Skeletal muscle cell (primary cell): ENCODE measurements at regions not wholly inside any gene's neighbourhood (a gene's known extent, or its start where the extent isn't known, plus 50 kb on each side); places are given as distances from the start of the nearest gene placed in this dataset.
"Not testable (repeated sequence)": the region's sequence is repeated elsewhere in the genome, so short reads cannot be mapped to it uniquely, and the experiment has no call there.

Source experiments
- DNase-seq: peaks from one replicate; pipeline ENCODE4 v3.0.0-alpha.2; 2010; ENCODE audit warnings: low read depth
- H3K4me3 ChIP-seq: 2 replicates; pipeline ENCODE4 v1.5.1; 2011; ENCODE audit warnings: low read depth, mild to moderate bottlenecking, control low read depth, low read length, moderate library complexity

DNA sequence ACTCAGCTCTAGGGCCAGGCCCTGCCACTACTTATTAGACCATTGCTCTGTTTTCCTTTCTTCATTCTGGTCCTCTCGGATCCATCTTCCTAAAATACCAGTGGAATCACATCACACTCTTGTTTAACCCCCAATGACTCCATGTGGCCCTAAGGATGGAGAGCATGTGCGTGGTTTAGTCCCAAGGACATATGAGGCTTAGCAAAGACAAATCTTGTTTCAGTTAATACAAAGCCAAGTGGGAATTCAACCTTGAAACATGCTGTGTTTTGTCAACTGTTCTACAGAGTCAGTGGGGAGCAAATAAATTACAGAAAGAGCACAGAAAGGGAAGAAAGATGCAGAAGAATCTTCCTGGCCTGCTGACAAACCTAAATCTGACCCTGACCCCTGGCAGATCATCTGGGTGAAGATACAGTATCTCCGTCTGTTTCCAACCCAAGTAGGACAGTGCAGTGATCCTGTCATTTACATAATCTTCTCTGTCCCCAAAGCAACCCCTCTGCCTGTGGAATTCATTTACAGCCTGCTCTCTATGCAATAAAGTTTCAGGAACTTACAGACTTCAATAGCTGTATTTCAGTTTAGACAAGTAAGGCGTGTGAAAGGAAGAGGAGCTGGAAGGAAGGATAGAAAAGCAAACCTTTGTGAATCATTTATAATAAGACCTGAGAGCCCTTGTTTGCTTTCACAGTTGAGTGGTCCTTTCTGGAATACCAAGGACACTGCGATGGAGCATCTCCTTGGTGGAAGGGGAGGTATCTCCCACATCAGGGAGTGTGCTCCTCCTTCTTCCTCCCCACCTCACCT, 144.0 kb downstream of the THBS2 start:
- no peak overlapping the region for H3K4me3 ChIP-seq
- no peak for DNase-seq

DNA sequence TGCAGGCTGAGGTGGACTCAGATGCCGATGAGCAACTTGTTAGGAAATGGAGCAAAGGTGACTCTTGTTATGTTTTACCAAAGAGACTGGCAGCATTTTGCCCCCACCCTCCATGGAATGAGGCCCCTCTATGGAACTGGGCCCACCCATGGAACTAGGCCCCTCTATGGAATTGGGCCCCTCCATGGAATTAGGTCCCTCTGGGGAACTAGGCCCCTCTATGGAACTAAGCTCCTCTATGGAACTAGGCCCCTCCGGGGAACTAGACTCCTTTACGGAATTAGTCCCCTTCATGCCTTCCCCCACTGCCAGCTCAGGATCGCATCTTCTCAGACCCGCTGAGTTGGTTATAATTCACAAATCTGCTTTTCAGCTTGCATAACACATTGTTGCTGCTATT, 144.9 kb downstream of the THBS2 start:
- DNase-seq: no peak
- no peak overlapping the region for H3K4me3 ChIP-seq

DNA sequence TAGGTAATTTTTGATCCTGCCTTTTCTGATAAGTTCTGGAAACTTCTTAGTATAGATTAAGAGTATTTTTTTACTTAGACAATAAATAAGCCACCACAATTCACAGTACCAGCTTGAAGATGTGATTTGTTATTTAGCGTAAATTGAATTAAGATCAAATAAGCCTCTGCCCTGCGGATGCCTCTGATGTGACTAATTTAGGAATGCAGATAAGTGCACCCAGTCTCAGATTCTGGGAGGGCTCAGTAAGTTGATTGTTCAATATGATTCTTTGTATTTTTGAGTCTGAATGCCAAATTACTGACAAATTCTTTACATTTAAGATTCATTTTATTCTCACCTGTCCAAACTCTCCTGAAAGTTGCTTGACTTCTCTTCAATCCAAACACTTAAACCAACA, 147.5 kb downstream of the THBS2 start:
- no peak for DNase-seq
- no peak overlapping the region for H3K4me3 ChIP-seq

GRCh38 chr6:169101981-169102380, 151.7 kb downstream of the THBS2 start:
- DNase-seq: no peak
- no peak overlapping the region for H3K4me3 ChIP-seq

DNA sequence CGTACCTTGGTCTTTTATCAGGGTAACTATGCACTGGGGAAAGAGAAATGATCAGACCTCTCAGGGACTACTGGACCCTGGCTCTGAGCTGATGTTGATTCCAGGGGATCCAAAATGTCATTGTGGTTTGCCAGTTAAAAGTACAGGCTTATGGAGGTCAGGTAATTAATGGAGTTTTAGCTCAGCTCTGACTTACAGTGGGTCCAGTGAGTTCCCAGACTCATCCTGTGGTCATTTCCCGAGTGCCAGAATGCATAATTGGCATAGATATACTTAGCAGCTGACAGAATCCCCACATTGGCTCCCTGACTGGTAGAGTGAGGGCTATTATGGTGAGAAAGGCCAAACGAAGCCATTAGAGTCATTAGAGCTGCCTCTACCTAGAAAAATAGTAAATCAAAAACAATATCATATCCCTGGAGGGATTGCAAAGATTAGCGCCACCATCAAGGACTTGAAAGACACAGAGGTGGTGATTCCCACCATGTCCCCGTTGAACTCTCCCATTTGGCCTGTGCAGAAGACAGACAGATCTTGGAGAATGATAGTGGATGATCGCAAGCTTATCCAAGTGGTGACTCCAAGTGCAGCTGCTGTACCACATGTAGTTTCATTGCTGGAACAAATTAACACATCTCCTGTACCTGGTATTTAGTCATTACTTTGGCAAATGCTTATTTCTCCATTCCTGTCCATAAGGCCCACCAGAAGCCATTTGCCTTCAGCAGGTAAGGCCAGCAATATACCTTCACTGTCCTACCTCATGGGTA, 152.4 kb downstream of the THBS2 start:
- no peak for DNase-seq

DNA sequence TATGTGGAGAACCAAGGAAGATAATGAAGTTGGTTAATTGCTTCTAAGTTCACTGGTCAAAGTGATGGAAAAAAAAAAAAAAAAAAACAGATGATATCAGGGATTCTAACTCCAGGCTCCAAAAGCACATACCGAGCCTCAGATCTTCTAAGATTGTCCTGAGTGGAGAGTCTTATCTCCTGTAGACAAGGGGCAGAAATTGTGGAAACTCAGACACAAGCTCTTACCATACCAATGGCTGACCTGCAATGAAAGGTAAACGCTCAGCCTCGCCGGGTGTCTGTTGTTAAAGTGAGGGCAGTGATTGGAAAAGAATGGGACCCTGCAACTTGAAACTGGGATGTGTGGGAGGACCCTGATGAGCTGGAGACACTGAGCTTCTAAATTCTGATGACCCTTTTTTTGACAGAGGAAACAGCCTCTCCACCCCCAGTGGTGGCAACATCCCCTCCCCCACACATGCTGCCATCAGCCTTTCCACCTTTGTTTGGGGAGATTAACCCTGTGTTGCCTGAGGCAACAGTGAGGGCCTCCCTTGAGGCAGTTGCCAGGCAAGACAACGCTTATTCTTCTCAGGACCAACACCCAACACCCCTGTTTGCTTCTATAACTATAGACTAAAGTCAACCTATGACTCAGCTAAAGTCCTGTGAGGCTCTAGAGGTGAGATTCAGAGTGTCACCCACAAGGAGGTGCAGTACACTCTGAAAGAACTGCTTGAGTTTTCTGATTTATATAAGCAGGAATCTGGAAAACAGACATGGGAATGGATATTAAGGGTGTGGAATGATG, 154.0 kb downstream of the THBS2 start:
- no peak for DNase-seq
- H3K4me3 ChIP-seq: no peak overlapping the region

More for the DNA sequence above, 152.4 kb downstream of the THBS2 start:
- H3K4me3 ChIP-seq: no peak overlapping the region

- not testable (repeated sequence) for H3K4me3 ChIP-seq, DNase-seq
Observed at GRCh38 chr6:169098651-169099050, 155.0 kb downstream of the THBS2 start.

DNA sequence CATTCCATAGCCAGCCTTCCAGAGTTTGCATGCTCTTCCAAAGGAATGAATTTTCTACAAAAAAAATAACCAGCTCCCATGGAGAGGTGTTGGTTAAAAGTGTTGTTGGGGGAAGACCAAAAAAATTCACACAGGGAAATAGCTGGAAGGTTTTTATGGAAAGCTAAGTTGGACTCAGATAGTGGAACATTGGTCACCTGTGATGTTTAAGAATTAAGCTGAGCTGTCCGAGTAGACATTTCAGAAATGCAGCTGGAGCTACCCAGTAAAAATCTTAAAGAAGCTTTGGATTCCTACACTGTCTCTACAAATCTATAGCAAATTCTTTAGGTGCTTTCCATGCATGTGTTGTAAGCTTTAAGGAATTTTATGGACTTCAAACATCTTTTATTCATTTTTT, 155.5 kb downstream of the THBS2 start:
- DNase-seq: no peak
- no peak overlapping the region for H3K4me3 ChIP-seq

DNA sequence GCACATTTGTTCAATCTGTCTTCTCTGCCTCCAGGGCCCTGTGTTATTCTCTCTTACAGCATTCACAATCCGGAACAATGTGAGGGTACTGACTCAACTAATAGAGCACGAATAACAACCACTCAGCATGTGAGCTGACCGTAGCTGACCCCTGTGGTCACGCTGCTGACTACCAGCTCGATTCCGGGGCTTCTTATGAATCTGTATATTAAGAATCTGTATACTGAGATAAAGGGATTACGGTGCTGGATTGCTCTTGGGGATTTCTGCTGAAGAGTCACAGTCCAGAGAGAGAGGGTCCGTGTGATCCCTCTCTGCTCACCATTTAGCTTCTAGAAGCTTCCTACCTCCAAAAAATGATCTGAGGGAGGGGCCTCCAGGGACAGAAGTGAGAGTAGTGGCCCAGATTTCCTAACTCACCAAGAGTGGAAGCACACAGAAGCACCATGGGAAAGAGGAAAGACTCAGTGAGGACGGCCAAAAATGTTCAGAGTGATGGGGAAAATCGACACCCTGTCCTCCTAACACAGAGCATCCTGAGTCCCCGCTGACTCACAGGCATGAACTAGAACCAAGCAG, 156.2 kb downstream of the THBS2 start:
- peak; percentile 95 for DNase-seq
- H3K4me3 ChIP-seq: peak overlapping the region; percentile 6

DNA sequence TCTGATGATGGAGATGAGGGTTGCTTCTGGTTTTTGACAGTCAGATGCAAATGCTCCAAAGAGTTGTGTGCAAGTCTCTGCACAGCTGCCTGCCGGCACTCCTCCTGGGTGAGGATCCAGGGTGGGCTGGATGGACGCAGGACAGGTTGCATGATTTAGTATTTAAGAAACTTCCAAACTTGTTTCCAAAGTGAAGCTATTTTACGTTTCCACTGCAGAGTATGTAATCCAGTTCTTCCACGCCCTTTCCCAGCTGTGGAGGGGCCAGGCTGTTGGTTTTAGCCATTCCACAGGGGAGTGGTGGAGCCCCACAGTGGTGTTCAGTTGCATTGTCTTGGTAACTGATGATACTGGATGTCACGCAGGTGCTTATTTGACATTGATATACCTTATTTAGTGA, 157.3 kb downstream of the THBS2 start:
- H3K4me3 ChIP-seq: no peak overlapping the region
- no peak for DNase-seq

- no peak overlapping the region for H3K4me3 ChIP-seq
- no peak for DNase-seq
Observed at GRCh38 chr6:169095153-169095552, 158.5 kb downstream of the THBS2 start.

- H3K4me3 ChIP-seq: no peak overlapping the region
- DNase-seq: no peak
Observed at GRCh38 chr6:169094552-169094950, 159.1 kb downstream of the THBS2 start.

DNA sequence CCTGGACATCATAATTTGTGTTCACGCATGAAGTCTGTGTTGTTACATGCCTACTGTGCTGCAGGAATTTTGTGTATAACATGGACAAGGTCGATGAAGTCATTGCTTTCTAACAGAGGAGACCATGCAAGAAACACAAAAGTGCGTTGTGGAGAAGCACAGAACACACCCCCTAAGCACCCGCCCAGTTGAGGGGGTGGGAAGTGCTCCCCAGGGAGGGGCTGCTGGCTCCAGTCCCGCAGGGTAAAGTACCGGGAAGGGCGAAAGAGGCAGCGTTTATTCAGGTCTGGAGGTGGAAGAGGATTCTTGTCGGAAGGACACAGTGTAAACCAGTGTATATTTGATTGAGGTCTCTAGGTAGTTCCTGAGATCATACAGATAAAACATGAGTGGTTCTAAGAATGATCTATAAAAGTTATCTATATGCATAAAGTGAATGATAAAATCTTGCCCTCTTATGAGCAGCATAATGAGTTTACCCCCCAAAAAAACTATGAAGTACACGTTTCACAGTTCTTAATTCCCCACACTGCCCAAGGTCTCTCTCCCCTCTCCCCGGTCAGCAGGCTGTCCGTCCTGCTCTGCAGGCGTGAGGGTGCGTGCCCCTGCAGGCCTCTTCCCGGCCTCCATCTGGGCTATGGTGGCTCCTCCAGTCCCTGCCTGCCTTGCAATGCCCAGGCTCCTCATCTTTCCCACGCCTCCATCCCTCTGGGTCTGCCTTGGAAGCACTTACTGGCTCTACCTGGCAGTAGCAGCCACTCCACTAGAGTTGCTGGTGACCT, 159.7 kb downstream of the THBS2 start:
- no peak overlapping the region for H3K4me3 ChIP-seq
- DNase-seq: no peak

DNA sequence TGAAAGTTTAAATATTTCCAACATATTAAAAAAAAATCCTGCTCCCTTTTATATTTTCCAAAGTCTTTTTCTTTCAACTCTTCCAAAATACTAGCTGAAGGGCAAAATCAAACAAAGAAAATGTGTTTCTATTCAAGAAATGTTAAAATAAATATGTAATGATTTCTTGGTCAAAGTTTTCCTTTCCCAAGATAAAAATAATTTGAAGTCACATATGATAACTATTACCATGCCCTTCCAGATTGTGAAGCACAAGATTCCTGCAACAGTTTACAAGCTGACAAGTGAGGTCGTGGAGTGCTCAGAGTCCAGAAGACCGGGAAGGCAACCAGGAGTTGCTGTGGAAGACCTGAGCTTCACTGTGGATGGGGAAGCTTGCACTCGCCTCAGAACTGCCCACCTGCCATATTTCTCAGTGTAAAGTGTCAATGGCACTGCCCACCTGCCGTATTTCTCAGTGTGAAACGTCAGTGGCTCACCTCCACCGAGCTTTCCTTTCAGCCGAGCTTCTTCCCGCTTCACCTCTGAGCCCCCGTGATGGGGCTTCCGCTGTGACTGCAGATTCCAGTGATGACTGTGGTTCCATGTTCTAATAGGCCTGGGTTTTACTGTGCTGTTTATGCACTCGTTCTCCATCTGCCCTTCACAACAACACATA, 160.5 kb downstream of the THBS2 start:
- no peak for DNase-seq
- H3K4me3 ChIP-seq: no peak overlapping the region

DNA sequence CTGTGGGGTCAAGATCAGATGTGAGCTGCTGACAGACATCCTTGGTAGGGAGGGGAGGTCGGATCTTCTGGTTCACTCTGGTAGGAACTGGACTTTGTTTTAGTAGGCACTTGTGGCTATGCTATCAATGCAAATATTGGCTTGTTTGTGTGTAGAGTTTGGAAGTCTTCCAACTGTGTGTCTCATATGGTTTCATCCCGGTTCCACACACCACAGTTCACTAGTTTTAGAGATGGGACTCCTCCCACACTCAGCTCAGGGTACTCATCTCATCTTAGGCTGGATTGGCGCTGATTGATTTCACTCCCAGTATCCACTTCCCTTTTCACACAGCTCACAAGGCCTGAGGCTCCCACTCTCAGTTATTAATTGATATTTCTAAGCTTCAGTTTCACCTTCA, 161.3 kb downstream of the THBS2 start:
- DNase-seq: no peak
- no peak overlapping the region for H3K4me3 ChIP-seq

DNA sequence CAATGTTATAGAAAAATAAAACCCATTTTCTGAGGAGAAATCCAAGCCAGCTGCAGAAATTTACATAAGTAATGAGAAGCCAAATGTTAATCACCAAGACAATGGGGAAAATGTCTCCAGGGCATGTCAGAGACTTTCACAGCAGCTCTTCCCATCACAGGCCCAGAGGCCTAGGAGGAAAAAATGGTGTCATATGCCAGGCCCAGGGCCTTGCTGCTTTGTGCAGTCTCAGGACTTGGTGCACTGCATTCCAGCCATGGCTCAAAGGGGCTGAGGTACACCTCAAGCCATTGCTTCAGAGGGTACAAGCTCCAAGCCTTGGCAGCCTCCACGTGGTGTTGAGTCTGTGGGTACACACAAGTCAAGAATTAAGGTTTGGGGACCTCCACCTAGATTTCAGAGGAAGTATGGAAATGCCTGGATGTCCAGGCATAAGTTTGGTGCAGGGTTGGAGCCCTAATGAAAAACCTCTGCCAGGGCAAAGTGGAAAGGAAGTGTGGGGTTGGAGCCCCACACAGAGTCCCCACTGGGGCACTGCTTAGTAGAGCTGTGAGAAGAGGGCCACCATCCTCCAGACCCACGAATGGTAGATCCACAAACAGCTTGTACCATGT, 163.0 kb downstream of the THBS2 start:
- not testable (repeated sequence) for H3K4me3 ChIP-seq, DNase-seq

- no peak overlapping the region for H3K4me3 ChIP-seq
- no peak for DNase-seq
Observed at GRCh38 chr6:169088762-169089161, 164.9 kb downstream of the THBS2 start.

DNA sequence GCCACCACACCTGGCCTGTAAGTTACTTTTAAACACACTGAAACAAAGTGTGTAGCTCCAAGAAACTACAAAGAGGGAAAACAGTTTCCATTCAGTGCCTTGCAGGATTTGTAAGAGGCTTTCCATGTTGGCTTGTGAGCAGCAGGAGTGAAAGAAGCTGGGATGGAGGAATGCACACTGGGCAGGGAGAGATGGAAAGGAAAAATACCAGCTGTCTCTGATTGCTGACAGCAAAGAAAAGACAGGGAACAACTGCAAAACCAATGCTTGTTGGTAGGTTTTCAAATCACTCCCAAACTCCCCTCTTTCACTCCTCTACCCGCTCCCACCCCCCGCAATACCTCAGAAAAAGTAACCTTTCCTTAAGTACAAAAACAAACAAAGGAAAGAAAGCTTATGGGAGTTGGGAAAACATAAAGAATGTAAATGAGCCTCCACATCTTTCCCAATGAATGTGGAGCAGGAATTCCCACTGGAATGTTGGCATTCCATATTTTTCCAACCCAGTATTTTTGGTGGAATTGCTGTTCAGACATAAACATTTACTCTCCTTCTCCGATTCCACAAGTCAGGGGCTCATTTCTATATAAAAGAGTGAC, 166.1 kb downstream of the THBS2 start:
- no peak overlapping the region for H3K4me3 ChIP-seq
- no peak for DNase-seq
